ENCODE measurements at regions not wholly inside any gene's neighbourhood (a gene's known extent, or its start where the extent isn't known, plus 50 kb on each side); places are given as distances from the start of the nearest gene placed in this dataset.
A peak's percentile ranks its signal among the peaks of the same experiment; 100 is the strongest.

GRCh38 chr2:107128381-107128780 lies 242.4 kb upstream of the ST6GAL2 start:
- Mint-ChIP-seq H3K27me3 (ENCODE audit: insufficient read depth, low read depth, poor library complexity) (no peaks in the 10 kb centered on the region), H3K36me3 (ENCODE audit: low read depth) (no peaks in the 10 kb centered on the region), H3K4me3 (no peak overlapping the region), H3K9me3 (no peaks in the 10 kb centered on the region), H3K4me1 (no peaks in the 10 kb centered on the region), H3K27ac (no peak overlapping the region)
- Histone ChIP-seq H3K79me2 (replicated peaks; ENCODE audit: insufficient read depth) (no peaks in the 10 kb centered on the region), H3K4me1 (ENCODE audit: insufficient read depth) (no peaks in the 10 kb centered on the region), H3K27me3 (ENCODE audit: insufficient read depth) (no peaks in the 10 kb centered on the region), H3K4me2 (no peak overlapping the region), H4K20me1 (replicated peaks; ENCODE audit: insufficient read depth) (no peaks in the 10 kb centered on the region), H2AFZ (no peak overlapping the region), H3F3A (replicated peaks; ENCODE audit: low read depth) (no peaks in the 10 kb centered on the region), H3K36me3 (ENCODE audit: insufficient read depth) (no peaks in the 10 kb centered on the region), H3K4me3 (no peak overlapping the region), H3K27ac (ENCODE audit: low read depth) (no peak overlapping the region), H3K9me2 (ENCODE audit: insufficient read depth) (no peaks in the 10 kb centered on the region)
- no peak for DNase-seq (ENCODE audit: low spot score)
- ATAC-seq: no peak
- no peak for TF ChIP-seq NANOG (IDR thresholded peaks at IDR 0.05; ENCODE audit: borderline replicate concordance)

- H3K9me2 ChIP-seq (ENCODE audit: insufficient read depth): no peaks in the 10 kb centered on the region
- H3K27ac ChIP-seq (ENCODE audit: low read depth): no peak overlapping the region
- H3K27me3 ChIP-seq (ENCODE audit: insufficient read depth): no peaks in the 10 kb centered on the region
- Mint-ChIP-seq H3K27me3 (ENCODE audit: insufficient read depth, low read depth, poor library complexity) (no peaks in the 10 kb centered on the region), H3K9me3 (no peaks in the 10 kb centered on the region), H3K4me1 (no peaks in the 10 kb centered on the region), H3K27ac (no peak overlapping the region), H3K4me3 (no peak overlapping the region), H3K36me3 (ENCODE audit: low read depth) (no peaks in the 10 kb centered on the region)
- H3K4me3 ChIP-seq: no peak overlapping the region
- no peak for DNase-seq (ENCODE audit: low spot score)
- no peaks in the 10 kb centered on the region for H3K4me1 ChIP-seq (ENCODE audit: insufficient read depth)
- no peaks in the 10 kb centered on the region for H4K20me1 ChIP-seq (replicated peaks; ENCODE audit: insufficient read depth)
- H3K4me2 ChIP-seq: no peak overlapping the region
- H3F3A ChIP-seq (replicated peaks; ENCODE audit: low read depth): no peaks in the 10 kb centered on the region
- ATAC-seq: no peak
- peak overlapping the region; percentile 23; the same call in 1 of the 2 replicates for H2AFZ ChIP-seq
- no peaks in the 10 kb centered on the region for H3K79me2 ChIP-seq (replicated peaks; ENCODE audit: insufficient read depth)
- H3K36me3 ChIP-seq (ENCODE audit: insufficient read depth): no peaks in the 10 kb centered on the region
- TF ChIP-seq REST (IDR thresholded peaks at IDR 0.05; ENCODE audit: unreplicated experiment) (no peak), EZH2 (IDR thresholded peaks at IDR 0.05; ENCODE audit: low read depth, unreplicated experiment) (no peak), NANOG (IDR thresholded peaks at IDR 0.05; ENCODE audit: borderline replicate concordance) (no peak), ZNF114 (CRISPR knock-in tag; IDR thresholded peaks at IDR 0.05) (no peak), EZH2phosphoT487 (IDR thresholded peaks at IDR 0.05; ENCODE audit: unreplicated experiment) (no peak), ETS1 (IDR thresholded peaks at IDR 0.05) (no peak), JUNB (IDR thresholded peaks at IDR 0.05; ENCODE audit: unreplicated experiment) (no peak), ZNF331 (CRISPR knock-in tag; IDR thresholded peaks at IDR 0.05; ENCODE audit: low read depth) (no peak), ZNF462 (CRISPR knock-in tag; IDR thresholded peaks at IDR 0.05) (no peak), CREB1 (CRISPR knock-in tag; IDR thresholded peaks at IDR 0.05; ENCODE audit: low read depth) (no peak)
These were observed 246.1 kb upstream of the ST6GAL2 start for GRCh38 chr2:107132070-107132469.
